HepG2 (cell line): ENCODE measurements at regions not wholly inside any gene's neighbourhood (a gene's known extent, or its start where the extent isn't known, plus 50 kb on each side); places are given as distances from the start of the nearest gene placed in this dataset.

Experiments used
- ATAC-seq: fragments of 200-7000 bp; cut with Tn5 transposase; 3 replicates; pipeline ENCODE4 v1.9.1; 2020; ENCODE audit warnings: mild to moderate bottlenecking, moderate library complexity
- BruUV-seq: library from RNA; stranded (reverse); fragments of 400-500 nt; replicated peaks from 2 replicates; lab custom pipeline; 2021; lab: Mats Ljungman, UMichigan
- CTCF ChIA-PET: fragments of 300-600 bp; formaldehyde crosslinking; extraction: SDS; loops from one replicate; lab custom pipeline; 2021; ENCODE audit warnings: low total read pairs, inconsistent platforms, low intra/inter-chr PET ratio; lab: Yijun Ruan, JAX
- POLR2A ChIA-PET: fragments of 350-600 bp; sonication (Branson Sonifier 250); formaldehyde crosslinking; loops from one replicate; lab custom pipeline; 2020; ENCODE audit warnings: antibody characterized with exemption, inconsistent platforms; lab: Yijun Ruan, JAX
- DNase-seq: peaks from one replicate; pipeline ENCODE4 v3.0.0-alpha.2; 2015; ENCODE audit warnings: low spot score
- FAIRE-seq: peaks from 3 replicates; lab custom pipeline; 2011; peaks lifted over from hg19 to GRCh38; lab: Jason Lieb, UNC
- H2AFZ ChIP-seq: one replicate; pipeline ENCODE4 v1.6.1; 2011; ENCODE audit warnings: low read length, inconsistent platforms
- H3K27ac ChIP-seq: fragments of 300-600 bp; 3 replicates; pipeline ENCODE4 v1.8.0; 2011; ENCODE audit warnings: mixed run types, mild to moderate bottlenecking, mixed read lengths, low read length, inconsistent platforms; ENCODE audit not compliant: insufficient read depth; ENCODE audit errors: extremely low read length
- H3K27me3 ChIP-seq, 2 experiments: fragments of 200-600 bp in 1 of 2; 2 replicates in 1 of 2; 3 replicates in 1 of 2; pipeline versions ENCODE4 v1.6.0 to v1.8.0; 2011; ENCODE audit warnings: low read length in 2 of 2, mild to moderate bottlenecking in 2 of 2, moderate library complexity in 2 of 2, inconsistent platforms in 1 of 2; ENCODE audit not compliant: insufficient read depth in 2 of 2, control insufficient read depth in 1 of 2
- H3K36me3 ChIP-seq, 2 experiments: fragments of 200-600 bp in 1 of 2; replicated peaks in 1 of 2; 2 replicates in 1 of 2; 3 replicates in 1 of 2; pipeline versions ENCODE4 v1.5.1 to v1.8.0; 2011; ENCODE audit warnings: low read length in 2 of 2, inconsistent platforms in 1 of 2; ENCODE audit not compliant: insufficient read depth in 2 of 2, control insufficient read depth in 1 of 2
- H3K4me1 ChIP-seq: 2 replicates; pipeline ENCODE4 v1.5.1; 2012; ENCODE audit warnings: low read length, inconsistent platforms; ENCODE audit not compliant: insufficient read depth
- H3K4me2 ChIP-seq: 2 replicates; pipeline ENCODE4 v1.6.0; 2011; ENCODE audit warnings: low read depth, low read length, inconsistent platforms
- H3K4me3 ChIP-seq, 3 experiments: fragments of 200-600 bp in 1 of 3; sonication (generic), shearing (Covaris generic) in 1 of 3; replicated peaks in 1 of 3; 2 replicates each; pipeline ENCODE4 v1.5.1; 2011 to 2016; ENCODE audit warnings: low read length in 3 of 3, inconsistent platforms in 2 of 3, low read depth in 2 of 3, mild to moderate bottlenecking in 2 of 3, control low read depth in 1 of 3, mixed read lengths in 1 of 3; ENCODE audit not compliant: insufficient read depth in 1 of 3
- H3K79me2 ChIP-seq: one replicate; pipeline ENCODE4 v1.6.1; 2011; ENCODE audit warnings: low read length, inconsistent platforms; ENCODE audit not compliant: insufficient read depth
- H3K9ac ChIP-seq: 2 replicates; pipeline ENCODE4 v1.6.0; 2011; ENCODE audit warnings: mild to moderate bottlenecking, low read depth, low read length, inconsistent platforms; ENCODE audit not compliant: insufficient read depth
- H3K9me3 ChIP-seq: 2 replicates; pipeline ENCODE4 v1.5.1; 2012; ENCODE audit warnings: mild to moderate bottlenecking, low read length
- H4K20me1 ChIP-seq: 2 replicates; pipeline ENCODE4 v1.6.0; 2011; ENCODE audit warnings: inconsistent platforms, mild to moderate bottlenecking, low read length, moderate library complexity; ENCODE audit not compliant: insufficient read depth
- ATM ChIP-seq: fragments of 450-650 bp; IDR thresholded peaks from 2 replicates; pipeline ENCODE4 v1.7.1; 2017; ENCODE audit warnings: mild to moderate bottlenecking, borderline replicate concordance
- CREB1 ChIP-seq, 2 experiments: fragments of 450-650 bp in 1 of 2; IDR thresholded peaks; 2 replicates each; pipeline ENCODE4 v1.6.1; 2016 to 2017; ENCODE audit warnings: control low read depth in 1 of 2, mild to moderate bottlenecking in 1 of 2, missing compliant biosample characterization in 1 of 2, missing genetic modification characterization in 1 of 2
- FOXP1 ChIP-seq, 2 experiments: fragments of 450-650 bp in 1 of 2; IDR thresholded peaks; 2 replicates each; pipeline ENCODE4 v1.6.1; 2017 to 2018; ENCODE audit warnings: antibody characterized with exemption in 1 of 2
- GATAD2A ChIP-seq: IDR thresholded peaks from 2 replicates; pipeline ENCODE4 v1.6.1; 2016
- RELA ChIP-seq: sonication (generic); formaldehyde crosslinking; IDR thresholded peaks from 2 replicates; pipeline ENCODE4 v1.4.0; 2020; ENCODE audit warnings: missing genetic modification reagents
- RFX1 ChIP-seq: fragments of 450-650 bp; IDR thresholded peaks from 2 replicates; pipeline ENCODE4 v1.6.1; 2017
- SKI ChIP-seq: fragments of 450-650 bp; IDR thresholded peaks from one replicate; pipeline ENCODE4 v1.6.1; 2018; ENCODE audit warnings: mild to moderate bottlenecking; ENCODE audit not compliant: partially characterized antibody
- TERF1 ChIP-seq: sonication (generic); formaldehyde crosslinking; IDR thresholded peaks from 2 replicates; pipeline ENCODE4 v1.8.0; 2022; ENCODE audit warnings: mild to moderate bottlenecking, missing genetic modification reagents, moderate library complexity
- TFDP1 ChIP-seq: IDR thresholded peaks from 2 replicates; pipeline ENCODE4 v1.6.1; 2016; ENCODE audit warnings: missing compliant biosample characterization, missing genetic modification reagents, borderline replicate concordance
- ZNF557 ChIP-seq: sonication (generic); formaldehyde crosslinking; IDR thresholded peaks from 2 replicates; pipeline ENCODE4 v1.4.0; 2020; ENCODE audit warnings: missing genetic modification reagents
- WGBS: methylation state at CpG from one replicate; pipeline ENCODE4 v1.1.6; 2017; ENCODE audit warnings: low lambda C conversion rate; 5-methylcytosine and 5-hydroxymethylcytosine counted together
- in situ Hi-C: cut with HindIII; loops from 2 replicates; pipeline ENCODE4 v1.10.0; 2017; ENCODE audit warnings: low pct_unique_long_range_greater_than_20kb; ENCODE audit not compliant: extremely low pct_ligation_motif_present
- intact Hi-C: fragments of 100-400 bp; cut with micrococcal nuclease; formaldehyde crosslinking; loops from one replicate; pipeline ENCODE4 v1.10.0; 2022; ENCODE audit not compliant: unreplicated experiment
- TF ChIP-seq, protein P1 (sequence below): sonication (generic); formaldehyde crosslinking; conservative IDR thresholded peaks from 2 replicates; pipeline ENCODE4 v1.4.0; 2020; ENCODE audit warnings: missing genetic modification reagents
- TF ChIP-seq, protein P2 (sequence below): sonication (generic); formaldehyde crosslinking; IDR thresholded peaks from 2 replicates; pipeline ENCODE4 v1.8.0; 2023; ENCODE audit warnings: mild to moderate bottlenecking, missing genetic modification reagents
- TF ChIP-seq, protein P3 (sequence below): sonication (generic); formaldehyde crosslinking; IDR thresholded peaks from 2 replicates; pipeline ENCODE4 v1.4.0; 2020; ENCODE audit warnings: missing genetic modification reagents

DNA sequence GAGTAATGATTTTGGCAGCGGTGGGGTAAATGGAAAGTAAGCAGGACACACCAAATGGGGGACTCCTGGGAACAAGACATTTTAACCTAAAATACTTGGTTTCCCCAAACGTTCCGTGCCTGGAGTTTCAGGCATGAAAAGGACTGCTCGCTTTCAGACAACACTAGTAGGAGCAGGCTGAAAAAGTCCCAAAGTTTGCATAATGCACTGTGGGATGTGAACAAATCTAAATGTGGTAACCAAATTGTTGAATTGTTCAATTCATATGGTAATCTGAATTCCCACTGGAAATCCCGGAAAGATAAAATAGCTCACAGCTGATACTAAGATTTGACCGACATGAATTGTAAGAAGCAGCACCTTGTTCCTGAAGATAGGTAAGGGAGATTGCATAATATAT lies 467.2 kb upstream of the ARGLU1 start:
- no peak for TF ChIP-seq CREB1 (IDR thresholded peaks at IDR 0.05)
- no peak for TF ChIP-seq CREB1 (CRISPR knock-in tag; IDR thresholded peaks at IDR 0.05)
- no peak for FAIRE-seq
- peaks cover 7% of the 10 kb centered on the region; the same call in 1 of the 2 replicates for H3K9me3 ChIP-seq
- POLR2A ChIA-PET = no interaction called here
- in situ Hi-C loops = no loop called here
- no peak overlapping the region for H3K9ac ChIP-seq
- no peak overlapping the region for H3K4me2 ChIP-seq
- CTCF ChIA-PET = no interaction called here
- H3K36me3 ChIP-seq = no peaks in the 10 kb centered on the region
- BruUV-seq = no TSS peak
- no peak overlapping the region for H3K27ac ChIP-seq
- 56% methylated on average over 6 of the region's 6 CpGs for WGBS
- no peak overlapping the region for H2AFZ ChIP-seq
- H3K79me2 ChIP-seq = no peaks in the 10 kb centered on the region
- DNase-seq = no peak
- intact Hi-C loops = no loop called here
- no peak for ATAC-seq
- H3K4me3 ChIP-seq = no peak overlapping the region
- H3K27me3 ChIP-seq = no peaks in the 10 kb centered on the region; a peak in 1 of 5 replicates
- no peaks in the 10 kb centered on the region for H4K20me1 ChIP-seq
- no peaks in the 10 kb centered on the region for H3K4me1 ChIP-seq

- Histone ChIP-seq H2AFZ (no peak overlapping the region), H3K27ac (no peak overlapping the region), H4K20me1 (no peaks in the 10 kb centered on the region), H3K4me1 (no peaks in the 10 kb centered on the region), H3K79me2 (no peaks in the 10 kb centered on the region), H3K4me2 (no peak overlapping the region), H3K4me3 (no peak overlapping the region), H3K27me3 (no peaks in the 10 kb centered on the region; a peak in 1 of 5 replicates), H3K9ac (no peak overlapping the region), H3K36me3 (no peaks in the 10 kb centered on the region), H3K9me3 (peaks cover 7% of the 10 kb centered on the region; the same call in 1 of the 2 replicates)
- DNase-seq (no peak), FAIRE-seq (no peak), ATAC-seq (no peak)
- ChIA-PET POLR2A (no interaction called here), CTCF (no interaction called here)
- no TSS peak for BruUV-seq
- WGBS = 70% methylated on average over 17 of the region's 17 CpGs
- intact Hi-C loops (no loop called here), in situ Hi-C loops (no loop called here)
- TF ChIP-seq TERF1 (CRISPR knock-in tag) = no peak
- TF ChIP-seq TFDP1 (CRISPR knock-in tag) = no peak
- no peak for TF ChIP-seq SKI
- TF ChIP-seq, protein P1, sequence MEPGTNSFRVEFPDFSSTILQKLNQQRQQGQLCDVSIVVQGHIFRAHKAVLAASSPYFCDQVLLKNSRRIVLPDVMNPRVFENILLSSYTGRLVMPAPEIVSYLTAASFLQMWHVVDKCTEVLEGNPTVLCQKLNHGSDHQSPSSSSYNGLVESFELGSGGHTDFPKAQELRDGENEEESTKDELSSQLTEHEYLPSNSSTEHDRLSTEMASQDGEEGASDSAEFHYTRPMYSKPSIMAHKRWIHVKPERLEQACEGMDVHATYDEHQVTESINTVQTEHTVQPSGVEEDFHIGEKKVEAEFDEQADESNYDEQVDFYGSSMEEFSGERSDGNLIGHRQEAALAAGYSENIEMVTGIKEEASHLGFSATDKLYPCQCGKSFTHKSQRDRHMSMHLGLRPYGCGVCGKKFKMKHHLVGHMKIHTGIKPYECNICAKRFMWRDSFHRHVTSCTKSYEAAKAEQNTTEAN = no peak
- no peak for TF ChIP-seq GATAD2A
- no peak for TF ChIP-seq RFX1
- TF ChIP-seq, protein P2, sequence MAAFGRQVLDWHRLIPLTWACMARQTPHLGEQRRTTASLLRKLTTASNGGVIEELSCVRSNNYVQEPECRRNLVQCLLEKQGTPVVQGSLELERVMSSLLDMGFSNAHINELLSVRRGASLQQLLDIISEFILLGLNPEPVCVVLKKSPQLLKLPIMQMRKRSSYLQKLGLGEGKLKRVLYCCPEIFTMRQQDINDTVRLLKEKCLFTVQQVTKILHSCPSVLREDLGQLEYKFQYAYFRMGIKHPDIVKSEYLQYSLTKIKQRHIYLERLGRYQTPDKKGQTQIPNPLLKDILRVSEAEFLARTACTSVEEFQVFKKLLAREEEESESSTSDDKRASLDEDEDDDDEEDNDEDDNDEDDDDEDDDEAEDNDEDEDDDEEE (CRISPR knock-in tag) = no peak
- TF ChIP-seq ZNF557 (CRISPR knock-in tag) = no peak
- no peak for TF ChIP-seq ATM
- no peak for TF ChIP-seq FOXP1 (IDR thresholded peaks at IDR 0.05)
- no peak for TF ChIP-seq FOXP1 (CRISPR knock-in tag; IDR thresholded peaks at IDR 0.05)
- TF ChIP-seq, protein P3, sequence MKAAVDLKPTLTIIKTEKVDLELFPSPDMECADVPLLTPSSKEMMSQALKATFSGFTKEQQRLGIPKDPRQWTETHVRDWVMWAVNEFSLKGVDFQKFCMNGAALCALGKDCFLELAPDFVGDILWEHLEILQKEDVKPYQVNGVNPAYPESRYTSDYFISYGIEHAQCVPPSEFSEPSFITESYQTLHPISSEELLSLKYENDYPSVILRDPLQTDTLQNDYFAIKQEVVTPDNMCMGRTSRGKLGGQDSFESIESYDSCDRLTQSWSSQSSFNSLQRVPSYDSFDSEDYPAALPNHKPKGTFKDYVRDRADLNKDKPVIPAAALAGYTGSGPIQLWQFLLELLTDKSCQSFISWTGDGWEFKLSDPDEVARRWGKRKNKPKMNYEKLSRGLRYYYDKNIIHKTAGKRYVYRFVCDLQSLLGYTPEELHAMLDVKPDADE (CRISPR knock-in tag) = no peak
- TF ChIP-seq RELA (CRISPR knock-in tag) = no peak
Observed at GRCh38 chr13:107034236-107034872, 466.4 kb upstream of the ARGLU1 start.
